GM19240 (cell line): ENCODE measurements at regions not wholly inside any gene's neighbourhood (a gene's known extent, or its start where the extent isn't known, plus 50 kb on each side); places are given as distances from the start of the nearest gene placed in this dataset.

ENCODE experiments used
- DNase-seq: peaks from one replicate; pipeline ENCODE4 v3.0.0; 2011; ENCODE audit warnings: low spot score; ENCODE audit not compliant: insufficient read length

- no peak for DNase-seq
Measured at GRCh38 chr13:21316376-21316775, 139.9 kb downstream of the MRPL57 start.

DNA sequence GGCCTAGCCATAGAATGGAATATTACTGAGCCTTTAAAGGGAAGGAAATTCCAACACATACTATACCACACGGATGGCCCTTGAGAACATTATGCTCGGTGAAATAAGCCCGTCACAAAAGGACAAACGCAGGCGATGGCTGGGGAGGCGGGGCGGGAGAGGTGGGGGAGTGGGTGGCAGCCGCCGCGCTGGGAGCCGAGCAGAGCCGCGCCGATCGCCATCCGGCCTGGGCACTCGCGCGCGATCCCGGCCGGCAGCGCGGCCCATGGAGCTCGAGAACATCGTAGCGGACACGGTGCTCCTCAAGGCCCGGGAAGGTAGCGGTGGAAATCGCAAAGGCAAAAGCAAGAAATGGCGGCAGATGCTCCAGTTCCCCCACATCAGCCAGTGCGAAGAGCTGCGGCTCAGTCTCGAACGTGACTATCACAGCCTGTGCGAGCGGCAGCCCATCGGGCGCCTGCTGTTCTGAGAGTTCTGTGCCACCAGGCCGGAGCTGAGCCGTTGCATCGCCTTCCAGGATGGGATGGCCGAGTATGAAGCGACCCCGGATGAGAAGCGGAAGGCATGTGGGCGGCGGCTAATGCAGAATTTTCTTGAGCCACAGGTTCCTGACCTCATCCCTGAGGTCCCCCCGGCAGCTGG is 140.1 kb downstream of the ZDHHC20 start:
- no peak for DNase-seq

GRCh38 chr13:21319869-21320641 is 139.0 kb downstream of the ZDHHC20 start:
- no peak for DNase-seq

DNA sequence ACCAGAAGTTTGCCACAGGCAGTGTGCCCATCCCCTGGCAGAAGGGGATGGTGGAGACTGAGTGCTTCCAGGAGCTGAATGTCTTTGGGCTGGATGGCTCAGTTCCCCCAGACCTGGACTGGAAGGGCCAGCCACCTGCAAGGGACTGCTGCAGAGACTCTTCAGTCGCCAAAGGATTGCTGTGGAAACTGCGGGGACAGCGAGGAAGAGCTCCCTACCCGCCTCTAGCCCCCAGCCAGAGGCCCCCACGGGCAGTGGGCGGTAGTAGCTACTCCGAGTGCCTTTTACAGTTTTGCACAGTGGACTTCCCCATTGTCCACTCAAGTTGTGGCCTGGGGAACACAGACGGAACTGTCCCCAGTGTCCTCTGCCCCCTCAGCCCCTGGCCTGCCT is 138.5 kb downstream of the ZDHHC20 start:
- DNase-seq: no peak

- DNase-seq: no peak
Measured at GRCh38 chr13:21321269-21321668, 137.8 kb downstream of the ZDHHC20 start.

- no peak for DNase-seq
Measured at GRCh38 chr13:21322327-21322965, 136.7 kb downstream of the ZDHHC20 start.
